BLaER1 (cell line): ENCODE measurements at regions not wholly inside any gene's neighbourhood (a gene's known extent, or its start where the extent isn't known, plus 50 kb on each side); places are given as distances from the start of the nearest gene placed in this dataset.
"Not testable (repeated sequence)": the region's sequence is repeated elsewhere in the genome, so short reads cannot be mapped to it uniquely, and the experiment has no call there.

Experiments used
- H3K27ac ChIP-seq: shearing (Covaris generic); formaldehyde crosslinking; 2 replicates; pipeline ENCODE4 v1.8.1; 2022
- H3K27me3 ChIP-seq: shearing (Covaris generic); formaldehyde crosslinking; 2 replicates; pipeline ENCODE4 v1.8.1; 2022
- H3K36me3 ChIP-seq: shearing (Covaris generic); formaldehyde crosslinking; 2 replicates; pipeline ENCODE4 v1.8.1; 2022
- H3K4me1 ChIP-seq: shearing (Covaris generic); formaldehyde crosslinking; 2 replicates; pipeline ENCODE4 v1.8.1; 2022
- H3K4me2 ChIP-seq: shearing (Covaris generic); formaldehyde crosslinking; 2 replicates; pipeline ENCODE4 v1.8.1; 2022
- H3K4me3 ChIP-seq: shearing (Covaris generic); formaldehyde crosslinking; 2 replicates; pipeline ENCODE4 v1.8.1; 2022
- H3K9ac ChIP-seq: shearing (Covaris generic); formaldehyde crosslinking; 2 replicates; pipeline ENCODE4 v1.8.1; 2022
- H3K9me3 ChIP-seq: shearing (Covaris generic); formaldehyde crosslinking; 2 replicates; pipeline ENCODE4 v1.8.1; 2022
- H4K20me1 ChIP-seq: shearing (Covaris generic); formaldehyde crosslinking; 2 replicates; pipeline ENCODE4 v1.8.1; 2022
- Cebpa-rat ChIP-seq: shearing (Covaris generic); IDR thresholded peaks from 2 replicates; pipeline ENCODE4 v1.8.1; 2022

DNA sequence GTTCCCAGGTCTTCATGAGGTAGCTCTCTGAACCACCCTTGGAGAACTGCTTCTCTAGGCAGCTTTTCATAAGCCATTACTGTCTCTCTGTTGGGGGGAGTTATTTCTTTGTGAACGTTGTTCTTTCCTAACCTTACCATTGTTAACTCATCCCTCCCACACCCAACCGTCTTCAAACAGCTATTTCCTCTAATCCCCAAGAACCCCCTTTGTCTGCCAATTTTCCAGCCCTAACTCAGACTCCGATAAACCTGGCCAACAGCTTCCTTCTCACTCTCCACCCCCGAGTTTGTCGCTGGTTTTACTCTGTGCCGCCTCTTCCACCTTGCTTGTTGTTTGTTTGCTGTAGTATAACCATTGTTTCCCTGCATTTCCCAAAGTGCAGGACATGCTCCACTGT lies 131.5 kb downstream of the CCDC34 start:
- H3K27ac ChIP-seq = no peak overlapping the region
- H4K20me1 ChIP-seq = no peaks in the 10 kb centered on the region
- no peak for TF ChIP-seq Cebpa-rat
- H3K27me3 ChIP-seq = no peaks in the 10 kb centered on the region
- no peak overlapping the region for H3K4me2 ChIP-seq
- no peaks in the 10 kb centered on the region for H3K4me1 ChIP-seq
- H3K4me3 ChIP-seq = no peak overlapping the region
- H3K36me3 ChIP-seq = no peaks in the 10 kb centered on the region
- no peak overlapping the region for H3K9ac ChIP-seq
- no peaks in the 10 kb centered on the region for H3K9me3 ChIP-seq

DNA sequence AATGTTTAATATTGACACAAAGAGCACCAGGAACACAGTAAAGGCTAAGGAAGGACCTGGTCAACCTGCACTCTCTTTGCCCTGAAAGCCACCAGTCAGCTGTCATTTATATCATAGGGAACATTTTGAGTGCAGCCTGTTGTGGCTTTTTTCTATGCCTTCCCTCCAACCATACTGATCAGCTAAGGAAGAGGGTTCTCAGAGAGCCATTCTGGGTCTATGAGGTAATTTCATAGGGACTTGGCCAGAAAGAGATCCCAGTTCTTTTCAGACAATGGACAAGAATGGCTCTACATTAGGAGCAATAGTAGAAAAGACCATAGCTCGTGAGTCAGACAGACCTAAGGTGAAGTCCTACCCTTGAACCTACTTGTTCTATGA lies 132.8 kb downstream of the CCDC34 start:
- no peaks in the 10 kb centered on the region for H3K27me3 ChIP-seq
- no peak overlapping the region for H3K9ac ChIP-seq

DNA sequence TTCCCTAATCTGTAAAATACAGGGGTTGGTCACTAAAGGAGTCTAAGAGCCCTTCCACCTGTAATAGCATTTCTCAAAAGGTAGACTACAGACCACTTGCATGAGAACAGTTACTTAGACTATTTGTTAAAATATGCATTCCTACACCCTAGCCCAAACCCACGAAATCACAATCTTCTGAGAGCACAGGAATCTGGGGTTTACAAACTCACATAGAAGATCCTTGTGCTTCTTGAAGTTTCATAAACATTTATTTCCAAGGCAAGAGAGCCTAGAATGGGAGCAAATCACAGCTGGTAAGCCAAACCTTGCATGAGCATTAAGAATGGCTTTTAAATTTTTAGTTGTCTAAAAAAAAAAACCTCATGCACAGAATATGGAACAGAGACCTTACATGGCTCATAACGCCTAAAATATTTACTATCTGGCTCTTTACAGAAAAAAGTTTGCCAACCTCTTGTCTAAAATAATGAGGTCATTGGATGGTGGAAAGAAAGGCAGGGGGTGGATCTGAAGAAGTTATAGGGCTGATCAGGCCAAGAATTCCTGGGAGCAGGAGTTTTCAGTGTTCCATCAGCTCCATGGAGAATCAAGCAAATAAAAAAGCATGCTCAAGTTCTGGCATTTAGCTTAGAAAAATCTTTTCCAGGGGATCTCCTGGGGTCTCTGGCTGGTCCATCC lies 133.4 kb downstream of the CCDC34 start:
- H3K9me3 ChIP-seq = no peaks in the 10 kb centered on the region
- H4K20me1 ChIP-seq = no peaks in the 10 kb centered on the region
- no peaks in the 10 kb centered on the region for H3K36me3 ChIP-seq
- H3K27ac ChIP-seq = no peak overlapping the region
- TF ChIP-seq Cebpa-rat = no peak
- no peak overlapping the region for H3K4me3 ChIP-seq
- no peak overlapping the region for H3K9ac ChIP-seq
- H3K27me3 ChIP-seq = no peaks in the 10 kb centered on the region
- H3K4me2 ChIP-seq = no peak overlapping the region
- H3K4me1 ChIP-seq = no peaks in the 10 kb centered on the region

More for the DNA sequence above, 132.8 kb downstream of the CCDC34 start:
- Histone ChIP-seq H4K20me1 (no peaks in the 10 kb centered on the region), H3K27ac (no peak overlapping the region), H3K4me3 (no peak overlapping the region), H3K36me3 (no peaks in the 10 kb centered on the region), H3K4me2 (no peak overlapping the region), H3K4me1 (no peaks in the 10 kb centered on the region), H3K9me3 (no peaks in the 10 kb centered on the region)
- TF ChIP-seq Cebpa-rat = no peak

DNA sequence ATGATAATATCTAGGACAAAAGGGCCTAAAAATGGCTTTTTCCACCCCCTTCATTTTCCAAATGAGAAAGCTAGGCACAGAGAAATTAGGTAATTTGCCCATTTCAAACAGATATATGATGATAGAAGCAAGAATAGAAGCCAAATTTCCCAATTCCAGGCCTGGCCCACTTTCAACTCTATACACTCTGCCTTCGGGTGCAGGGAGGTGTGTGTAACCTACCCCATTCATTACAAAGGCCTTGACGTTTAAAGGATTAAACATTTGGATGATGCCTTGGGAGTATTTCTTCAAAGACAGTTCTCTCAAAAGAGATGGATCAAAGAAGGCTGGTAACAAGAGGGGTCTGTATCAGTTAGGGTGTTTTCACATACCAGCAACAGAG lies 134.1 kb downstream of the CCDC34 start:
- Histone ChIP-seq H3K4me3 (no peak overlapping the region), H4K20me1 (no peaks in the 10 kb centered on the region), H3K9me3 (no peaks in the 10 kb centered on the region), H3K4me2 (no peak overlapping the region), H3K27me3 (no peaks in the 10 kb centered on the region), H3K9ac (no peak overlapping the region), H3K27ac (no peak overlapping the region), H3K4me1 (no peaks in the 10 kb centered on the region), H3K36me3 (no peaks in the 10 kb centered on the region)
- no peak for TF ChIP-seq Cebpa-rat

DNA sequence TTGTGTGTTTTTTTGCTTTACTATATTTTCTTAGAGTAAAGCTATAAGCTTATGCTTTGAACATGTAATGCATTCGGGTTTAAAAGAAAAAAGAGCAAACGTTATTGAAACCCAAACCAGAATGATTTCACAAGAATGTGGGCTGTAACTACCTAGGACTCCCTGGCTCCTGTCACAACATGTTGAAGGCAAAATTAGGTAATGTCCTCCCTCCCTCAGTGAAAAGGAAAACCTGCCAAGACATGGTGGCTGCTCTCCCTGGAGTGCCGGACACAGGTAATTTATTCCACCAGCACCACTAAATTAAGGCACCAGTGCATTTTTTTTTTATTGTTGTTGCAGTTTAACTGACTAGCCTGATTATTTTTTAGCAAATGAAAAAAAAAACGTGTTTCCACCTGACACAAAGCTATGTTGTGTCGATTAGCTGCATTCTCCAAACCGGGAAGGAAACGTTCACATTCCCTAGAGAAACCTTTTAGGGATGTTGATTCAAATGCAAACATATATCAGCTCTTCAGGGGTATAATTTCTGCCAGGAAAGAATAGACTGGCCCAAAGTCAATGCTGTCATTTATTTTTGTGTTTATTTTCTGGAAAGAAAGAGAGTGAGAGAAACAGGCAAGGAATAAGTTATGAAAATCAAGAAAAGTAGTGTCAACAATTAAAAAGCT lies 134.6 kb downstream of the CCDC34 start:
- Histone ChIP-seq H3K4me2 (no peak overlapping the region), H3K4me3 (no peak overlapping the region), H3K9me3 (no peaks in the 10 kb centered on the region), H3K4me1 (no peaks in the 10 kb centered on the region), H4K20me1 (no peaks in the 10 kb centered on the region), H3K27me3 (no peaks in the 10 kb centered on the region), H3K27ac (no peak overlapping the region), H3K9ac (no peak overlapping the region), H3K36me3 (no peaks in the 10 kb centered on the region)
- no peak for TF ChIP-seq Cebpa-rat

DNA sequence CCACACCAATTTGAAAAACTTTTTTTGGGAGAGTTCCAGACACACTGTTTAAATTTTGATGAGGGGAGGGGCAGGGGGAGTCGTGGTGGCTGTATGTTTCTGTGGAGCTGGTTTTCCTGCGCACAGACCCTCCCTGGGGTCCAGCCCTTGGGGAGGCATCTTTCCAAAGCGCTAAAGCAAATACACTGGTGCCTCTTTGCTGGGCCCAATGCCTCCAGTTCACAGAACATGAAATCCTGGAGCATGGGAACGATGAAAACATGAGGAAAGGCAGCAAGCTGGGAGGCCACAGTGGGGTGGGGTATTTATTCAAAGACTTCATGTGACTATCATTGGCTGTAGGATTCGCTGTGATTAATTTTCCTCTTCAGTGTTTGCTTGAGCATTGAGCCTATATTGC lies 135.3 kb downstream of the CCDC34 start:
- Histone ChIP-seq H3K27me3 (no peaks in the 10 kb centered on the region), H3K36me3 (no peaks in the 10 kb centered on the region), H3K9ac (no peak overlapping the region), H3K4me1 (no peaks in the 10 kb centered on the region), H3K9me3 (no peaks in the 10 kb centered on the region), H3K4me2 (no peak overlapping the region), H3K27ac (no peak overlapping the region), H3K4me3 (no peak overlapping the region), H4K20me1 (no peaks in the 10 kb centered on the region)
- no peak for TF ChIP-seq Cebpa-rat

DNA sequence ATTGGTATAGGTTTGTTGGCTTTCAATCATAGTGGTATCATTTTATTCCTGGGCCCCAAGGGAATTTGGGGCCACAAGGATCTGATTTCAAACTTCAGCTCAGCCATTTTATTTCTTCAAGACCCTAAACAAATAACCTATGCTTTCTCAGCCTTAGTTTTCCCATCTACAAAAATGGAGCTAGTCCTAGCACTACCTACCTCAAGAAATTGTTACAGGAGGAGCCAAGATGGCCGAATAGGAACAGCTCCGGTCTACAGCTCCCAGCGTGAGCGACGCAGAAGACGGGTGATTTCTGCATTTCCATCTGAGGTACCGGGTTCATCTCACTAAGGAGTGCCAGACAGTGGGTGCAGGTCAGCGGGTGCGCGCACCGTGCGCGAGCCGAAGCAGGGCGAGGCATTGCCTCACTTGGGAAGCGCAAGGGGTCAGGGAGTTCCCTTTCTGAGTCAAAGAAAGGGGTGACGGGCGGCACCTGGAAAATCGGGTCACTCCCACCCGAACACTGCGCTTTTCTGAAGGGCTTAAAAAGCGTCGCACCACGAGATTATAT lies 143.5 kb downstream of the CCDC34 start:
- not testable (repeated sequence) for H3K4me2 ChIP-seq, H4K20me1 ChIP-seq, H3K9me3 ChIP-seq, H3K36me3 ChIP-seq, H3K4me1 ChIP-seq, H3K27me3 ChIP-seq, H3K27ac ChIP-seq, H3K9ac ChIP-seq, H3K4me3 ChIP-seq

DNA sequence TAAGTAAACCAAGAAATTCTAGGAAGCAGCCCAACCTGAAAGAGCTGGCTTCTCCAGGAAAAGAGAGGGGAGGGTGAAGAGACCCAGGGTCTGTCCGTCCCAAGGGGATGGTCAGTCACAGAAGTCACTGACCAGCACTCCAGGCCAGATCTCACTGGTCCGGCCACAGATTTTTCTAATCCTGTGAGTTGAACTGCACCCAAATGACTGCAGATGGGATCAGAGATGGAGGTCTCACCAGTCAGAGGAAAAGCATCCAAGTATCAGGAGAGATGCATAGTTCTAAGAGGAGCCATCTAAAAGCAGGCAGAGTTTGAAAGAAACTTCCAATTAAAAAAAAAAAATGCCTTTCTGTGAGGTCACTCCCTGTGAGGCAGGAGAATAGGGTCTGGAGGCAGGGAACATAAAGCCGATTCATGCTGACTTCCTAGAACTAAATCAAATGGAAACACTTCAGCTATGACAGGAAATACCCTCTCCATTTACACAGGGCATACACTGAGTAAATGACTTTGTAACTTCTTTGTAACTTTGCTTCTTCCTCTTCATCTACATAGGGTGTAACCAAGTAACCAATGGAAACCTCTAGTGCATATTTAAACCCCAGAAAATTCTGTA lies 144.5 kb downstream of the CCDC34 start:
- H3K4me1 ChIP-seq = no peaks in the 10 kb centered on the region
- no peaks in the 10 kb centered on the region for H3K27me3 ChIP-seq
- H3K9me3 ChIP-seq = no peaks in the 10 kb centered on the region
- no peaks in the 10 kb centered on the region for H4K20me1 ChIP-seq
- no peak for TF ChIP-seq Cebpa-rat
- H3K27ac ChIP-seq = no peak overlapping the region
- no peak overlapping the region for H3K4me3 ChIP-seq
- no peak overlapping the region for H3K9ac ChIP-seq
- H3K36me3 ChIP-seq = no peaks in the 10 kb centered on the region
- H3K4me2 ChIP-seq = no peak overlapping the region

DNA sequence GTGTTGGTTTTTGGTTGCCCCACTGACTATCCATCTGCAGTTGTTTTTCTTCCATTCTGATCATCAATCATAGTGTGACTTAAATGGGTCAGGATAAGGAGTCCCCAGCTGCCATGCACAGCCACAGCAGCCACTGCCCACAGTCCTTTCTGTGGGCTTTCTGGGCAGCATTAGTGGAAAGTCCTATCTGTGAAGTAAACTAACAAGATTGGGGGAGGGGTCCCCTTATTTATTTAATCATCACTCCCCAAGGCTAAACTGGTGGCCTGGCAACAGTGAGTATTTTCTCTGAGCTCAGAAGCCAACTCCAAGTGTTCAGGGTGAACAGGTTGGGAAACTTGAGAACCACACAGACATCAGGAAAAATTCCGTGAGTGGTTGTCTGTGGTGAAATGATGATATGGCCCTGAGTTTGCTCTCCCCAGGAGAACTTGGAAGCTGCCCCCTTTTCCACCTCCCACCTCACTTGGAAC lies 145.0 kb downstream of the CCDC34 start:
- no peak for TF ChIP-seq Cebpa-rat
- Histone ChIP-seq H3K4me2 (no peak overlapping the region), H3K36me3 (no peaks in the 10 kb centered on the region), H4K20me1 (no peaks in the 10 kb centered on the region), H3K27ac (no peak overlapping the region), H3K4me3 (no peak overlapping the region), H3K9me3 (no peaks in the 10 kb centered on the region), H3K4me1 (no peaks in the 10 kb centered on the region), H3K27me3 (no peaks in the 10 kb centered on the region), H3K9ac (no peak overlapping the region)

DNA sequence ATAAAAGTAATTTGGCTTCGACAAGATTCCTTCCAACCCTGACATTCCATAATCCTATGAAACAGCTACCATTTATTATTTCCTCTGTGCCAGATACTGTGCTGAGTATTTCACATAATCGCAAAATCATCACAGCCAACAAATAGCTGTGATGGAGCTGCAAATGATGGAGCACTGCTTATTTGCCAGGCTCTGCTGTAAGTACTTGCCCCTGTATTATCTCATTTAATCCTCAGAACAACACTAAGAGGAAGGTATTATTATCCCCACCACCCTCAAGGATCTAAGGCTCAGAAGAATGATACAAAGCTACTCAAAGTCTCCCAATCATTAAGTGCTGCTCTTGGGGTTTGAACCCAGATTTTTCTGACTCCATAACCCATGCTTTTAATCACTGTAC lies 145.5 kb downstream of the CCDC34 start:
- TF ChIP-seq Cebpa-rat = no peak
- Histone ChIP-seq H3K9me3 (no peaks in the 10 kb centered on the region), H3K27ac (no peak overlapping the region), H3K36me3 (no peaks in the 10 kb centered on the region), H3K27me3 (no peaks in the 10 kb centered on the region), H3K4me1 (no peaks in the 10 kb centered on the region), H3K9ac (no peak overlapping the region), H4K20me1 (no peaks in the 10 kb centered on the region), H3K4me3 (no peak overlapping the region), H3K4me2 (no peak overlapping the region)
